D721Med (cell line): ENCODE measurements at regions not wholly inside any gene's neighbourhood (a gene's known extent, or its start where the extent isn't known, plus 50 kb on each side); places are given as distances from the start of the nearest gene placed in this dataset.

Experiments
- DNase-seq: peaks from one replicate; pipeline ENCODE4 v3.0.0; 2011; ENCODE audit warnings: low spot score; ENCODE audit not compliant: insufficient read length
- FAIRE-seq: peaks from 2 replicates; lab custom pipeline; 2011; peaks lifted over from hg19 to GRCh38; lab: Jason Lieb, UNC
- CTCF ChIP-seq: IDR thresholded peaks from 2 replicates; pipeline ENCODE4 v1.5.1; 2012; ENCODE audit warnings: mild to moderate bottlenecking, control low read depth; ENCODE audit not compliant: insufficient read depth; ENCODE audit errors: missing control alignments

GRCh38 chr2:21294446-21294845, 170.7 kb downstream of the TDRD15 start:
- no peak for FAIRE-seq
- no peak for TF ChIP-seq CTCF
- no peak for DNase-seq

- DNase-seq = no peak
- FAIRE-seq = no peak
- no peak for TF ChIP-seq CTCF
Measured at GRCh38 chr2:21299411-21299810, 175.6 kb downstream of the TDRD15 start.

- TF ChIP-seq CTCF = no peak
- FAIRE-seq (no peak), DNase-seq (no peak)
Measured at GRCh38 chr2:21301871-21302455, 178.2 kb downstream of the TDRD15 start.

- FAIRE-seq (no peak), DNase-seq (no peak)
- no peak for TF ChIP-seq CTCF
Measured at GRCh38 chr2:21303876-21304275, 180.1 kb downstream of the TDRD15 start.

- FAIRE-seq (no peak), DNase-seq (no peak)
- TF ChIP-seq CTCF = no peak
Measured at GRCh38 chr2:21305581-21305980, 181.8 kb downstream of the TDRD15 start.

GRCh38 chr2:21306235-21306634, 182.5 kb downstream of the TDRD15 start:
- TF ChIP-seq CTCF = no peak
- no peak for DNase-seq
- FAIRE-seq = no peak

- no peak for TF ChIP-seq CTCF
- DNase-seq (no peak), FAIRE-seq (no peak)
Measured at GRCh38 chr2:21307037-21307436, 183.3 kb downstream of the TDRD15 start.
